Muscle of back (tissue), 3 donors: ENCODE measurements at regions not wholly inside any gene's neighbourhood (a gene's known extent, or its start where the extent isn't known, plus 50 kb on each side); places are given as distances from the start of the nearest gene placed in this dataset.
A peak's percentile ranks its signal among the peaks of the same experiment; 100 is the strongest.
"Not testable (repeated sequence)": the region's sequence is repeated elsewhere in the genome, so short reads cannot be mapped to it uniquely, and the experiment has no call there.

Experiments
- DNase-seq, 3 donors: peaks; one replicate each; pipeline versions ENCODE4 v3.0.0 to v3.0.0-alpha.2; 2013

GRCh38 chr6:165793287-165793825, 130.3 kb upstream of the PDE10A start:
- no peak for DNase-seq

DNA sequence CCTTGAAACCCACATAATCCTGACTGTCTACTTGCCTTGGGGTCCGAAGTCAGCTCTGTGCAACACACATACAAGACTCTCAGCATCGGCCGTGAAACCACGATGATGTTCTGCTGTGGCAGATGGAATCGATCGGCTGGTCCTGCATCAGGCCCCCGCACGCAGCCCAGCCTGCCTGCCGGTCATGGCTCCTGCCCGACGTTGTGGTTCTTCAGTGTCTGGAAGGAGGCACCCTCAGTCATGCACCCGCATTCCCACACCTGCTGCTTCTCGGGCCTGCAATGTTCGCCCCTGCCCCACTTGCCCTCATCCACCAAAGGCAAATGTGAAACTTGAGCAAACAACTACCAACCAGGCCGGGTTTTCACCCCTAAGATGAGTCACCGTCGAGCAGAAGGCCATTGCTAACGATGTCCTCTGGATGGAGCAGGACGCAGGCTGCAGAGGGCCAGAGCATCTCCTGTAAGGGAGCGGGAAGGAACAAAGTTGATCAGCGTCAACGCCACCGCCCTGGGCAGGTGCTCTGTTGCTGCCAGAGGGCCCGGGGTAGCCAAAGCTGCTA, 128.9 kb upstream of the PDE10A start:
- DNase-seq, result no peak

- DNase-seq, result no peak
These were observed 128.3 kb upstream of the PDE10A start for GRCh38 chr6:165791306-165791705.

DNA sequence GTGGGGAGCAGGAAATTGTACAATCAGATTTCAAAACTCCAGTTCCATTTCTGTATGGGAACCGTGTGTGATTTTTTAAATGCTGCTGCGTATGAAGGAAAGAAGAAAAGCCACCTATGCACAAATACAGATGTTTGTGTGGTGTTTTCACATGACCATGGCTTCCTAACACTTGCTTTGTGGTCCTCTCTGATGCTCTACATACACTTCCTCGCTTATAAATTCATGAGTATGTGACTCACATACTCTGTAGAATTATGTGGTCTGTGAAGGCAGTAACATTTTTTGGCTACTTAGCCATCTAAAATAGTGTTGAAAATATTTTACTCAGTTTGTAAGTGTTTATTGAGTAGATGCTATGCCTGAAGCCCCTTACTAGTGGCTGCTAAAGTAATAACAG, 119.8 kb upstream of the PDE10A start:
- DNase-seq, result no peak

GRCh38 chr6:165782134-165782533, 119.1 kb upstream of the PDE10A start:
- DNase-seq, result no peak

- DNase-seq, result no peak
These were observed 114.6 kb upstream of the PDE10A start for GRCh38 chr6:165777680-165778079.

GRCh38 chr6:165776691-165777090, 113.7 kb upstream of the PDE10A start:
- DNase-seq, result peak in 2 of 3 donors; percentile 32 to 61

- peak; percentile 31 to 63 (median 38) for DNase-seq
These were observed 112.7 kb upstream of the PDE10A start for GRCh38 chr6:165775721-165776120.

- peak; percentile 58 to 91 (median 84) for DNase-seq
These were observed 112.0 kb upstream of the PDE10A start for GRCh38 chr6:165774903-165775601.

- DNase-seq, result peak in 1 of 3 donors; percentile 46
These were observed 107.5 kb upstream of the PDE10A start for GRCh38 chr6:165770397-165771082.

DNA sequence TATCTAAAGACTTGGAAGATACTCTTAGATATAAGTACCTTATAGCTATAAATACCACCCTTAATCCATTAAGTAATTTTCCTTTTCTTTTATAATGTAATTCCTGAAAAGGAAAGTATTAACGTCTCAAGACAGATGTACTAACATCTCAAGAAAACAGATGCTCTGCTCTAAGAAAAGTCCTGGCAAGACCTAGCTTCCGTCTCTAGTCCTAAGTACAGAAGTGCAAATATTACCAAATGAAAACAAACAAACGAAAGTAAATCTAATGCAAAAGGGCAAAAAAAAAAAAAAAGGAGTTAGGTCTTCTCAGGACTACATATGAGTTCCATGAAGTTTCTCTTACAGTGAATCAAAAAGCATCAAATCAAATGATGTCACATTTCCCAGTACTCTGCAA, 106.8 kb upstream of the PDE10A start:
- no peak for DNase-seq

GRCh38 chr6:165769401-165769800, 106.4 kb upstream of the PDE10A start:
- no peak for DNase-seq

DNA sequence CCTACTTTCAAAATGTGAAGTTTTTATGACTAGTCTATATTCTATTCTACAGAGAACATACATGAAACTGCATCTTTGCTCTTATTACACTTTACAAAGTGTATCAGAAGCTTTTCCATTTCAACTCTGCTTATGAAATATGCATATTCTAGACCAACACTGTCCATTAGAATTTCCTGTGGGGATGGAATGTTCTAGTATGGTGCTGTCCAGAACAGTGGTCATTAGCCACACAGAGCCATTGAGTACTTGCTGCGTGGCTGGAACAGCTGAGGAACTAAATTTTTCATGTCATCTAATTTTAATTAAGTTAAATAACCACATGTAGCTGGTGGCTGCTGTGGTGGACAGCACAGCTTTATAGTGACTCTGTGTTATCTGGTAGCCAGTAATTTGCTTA, 105.9 kb upstream of the PDE10A start:
- no peak for DNase-seq

- no peak for DNase-seq
These were observed 104.2 kb upstream of the PDE10A start for GRCh38 chr6:165767228-165767627.

GRCh38 chr6:165766457-165766856, 103.4 kb upstream of the PDE10A start:
- no peak for DNase-seq

DNA sequence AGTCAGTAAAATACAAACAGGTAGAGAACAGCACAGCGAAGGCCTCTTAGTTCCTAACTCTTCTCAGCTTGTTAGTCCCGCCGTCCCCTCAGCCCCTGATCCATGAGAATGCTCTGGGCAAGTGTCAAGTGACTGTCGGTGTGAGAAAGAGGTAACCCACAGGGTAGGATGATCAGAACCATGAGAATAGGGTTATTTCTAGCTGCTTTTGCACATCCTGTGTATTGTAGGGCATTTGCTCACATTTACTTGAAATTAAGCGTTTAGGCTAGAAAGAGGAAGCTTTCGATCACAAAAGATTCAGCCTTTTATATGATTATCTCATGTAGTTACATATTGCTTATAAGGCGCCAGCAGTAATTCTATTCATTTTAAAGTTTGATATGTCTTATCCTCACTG, 103.0 kb upstream of the PDE10A start:
- no peak for DNase-seq

DNA sequence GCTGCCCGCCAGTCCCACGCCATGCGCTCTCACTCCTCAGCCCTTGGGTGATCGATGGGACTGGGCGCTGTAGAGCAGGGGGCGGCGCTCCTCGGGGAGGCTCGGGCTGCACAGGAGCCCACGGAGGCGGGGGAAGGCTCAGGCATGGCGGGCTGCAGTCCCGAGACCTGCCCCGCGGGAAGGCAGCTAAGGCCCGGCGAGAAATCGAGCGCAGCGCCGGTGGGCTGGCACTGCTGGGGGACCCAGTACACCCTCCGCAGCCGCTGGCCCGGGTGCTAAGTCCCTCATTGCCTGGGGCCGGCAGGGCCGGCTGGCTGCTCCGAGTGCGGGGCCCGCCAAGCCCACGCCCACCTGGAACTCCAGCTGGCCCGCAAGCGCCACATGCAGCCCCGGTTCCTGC, 102.2 kb upstream of the PDE10A start:
- DNase-seq, result not testable (repeated sequence)

- DNase-seq, result no peak
These were observed 99.8 kb upstream of the PDE10A start for GRCh38 chr6:165762876-165763275.

- DNase-seq, result no peak
These were observed 99.1 kb upstream of the PDE10A start for GRCh38 chr6:165762125-165762524.

DNA sequence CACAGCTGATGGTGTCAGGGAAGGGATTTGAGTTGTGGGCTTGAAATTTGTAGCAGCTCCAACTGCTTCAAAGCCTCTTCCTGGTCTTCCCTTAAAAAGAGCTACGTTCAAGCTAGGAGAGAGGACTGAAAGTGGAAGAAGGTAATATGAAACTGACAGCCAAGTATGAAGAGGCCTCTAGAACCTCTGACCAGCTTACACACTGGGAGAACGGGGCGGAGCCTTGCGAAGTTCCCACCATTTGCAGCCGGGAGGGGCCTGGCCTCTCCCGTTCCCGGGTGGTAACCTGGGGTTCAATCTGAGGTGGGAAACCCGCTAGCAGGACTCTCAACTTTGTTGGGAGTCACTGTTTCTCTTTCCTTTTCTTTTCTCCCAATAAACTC, 97.8 kb upstream of the PDE10A start:
- no peak for DNase-seq

DNA sequence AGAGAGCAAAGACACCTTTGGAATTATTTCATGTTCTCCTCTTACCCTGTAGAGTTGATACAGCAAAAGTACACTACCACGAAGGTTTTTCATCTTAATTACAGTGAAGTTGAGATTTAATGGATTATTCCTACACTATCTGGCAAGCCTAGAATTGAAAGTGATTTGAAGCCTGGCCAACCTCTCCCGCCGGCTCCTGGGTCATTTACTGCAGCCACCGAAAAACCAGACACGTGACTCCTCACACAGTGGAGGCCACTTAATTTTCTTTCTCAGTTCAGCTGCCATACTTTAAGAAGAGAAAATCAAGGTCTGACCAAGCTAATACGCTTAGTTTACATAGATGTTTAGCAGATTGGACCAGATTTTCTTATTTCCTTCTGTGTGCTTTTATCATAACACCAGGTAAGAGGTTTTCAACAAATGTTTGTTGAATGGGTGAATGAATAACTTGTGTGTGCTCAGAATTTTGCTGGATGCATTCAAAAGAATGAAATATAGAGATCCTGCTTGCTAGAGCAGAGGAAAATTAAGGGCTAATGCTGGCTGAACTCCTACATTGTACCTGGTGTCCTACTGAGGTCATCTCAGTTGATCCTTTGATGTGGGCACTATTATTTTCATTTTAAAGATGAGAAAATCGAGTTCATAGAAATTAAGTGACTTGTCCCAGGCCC, 97.2 kb upstream of the PDE10A start:
- no peak for DNase-seq

DNA sequence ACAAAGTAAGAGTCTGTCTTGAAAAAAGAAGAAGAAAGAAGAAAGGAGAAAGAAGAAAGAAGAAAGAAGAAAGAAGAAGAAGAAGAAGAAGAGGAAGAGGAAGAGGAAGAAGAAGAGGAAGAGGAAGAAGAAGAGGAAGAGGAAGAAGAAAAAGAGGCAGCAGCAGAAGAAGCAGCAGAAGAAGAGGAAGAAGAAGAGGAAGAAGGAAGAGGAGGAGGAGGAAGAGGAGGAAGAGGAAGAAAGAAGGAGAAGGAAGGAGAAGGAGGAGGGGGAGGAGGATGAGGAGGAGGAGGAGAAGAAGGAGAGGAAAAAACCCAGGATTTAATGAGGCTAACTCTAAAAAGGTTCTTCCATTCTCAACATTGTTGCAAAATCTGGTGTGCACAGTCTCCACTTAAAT, 95.4 kb upstream of the PDE10A start:
- DNase-seq, result no peak

GRCh38 chr6:165755583-165755982, 92.5 kb upstream of the PDE10A start:
- no peak for DNase-seq
